ENCODE measurements at regions not wholly inside any gene's neighbourhood (a gene's known extent, or its start where the extent isn't known, plus 50 kb on each side); places are given as distances from the start of the nearest gene placed in this dataset.
A peak's percentile ranks its signal among the peaks of the same experiment; 100 is the strongest.

DNA sequence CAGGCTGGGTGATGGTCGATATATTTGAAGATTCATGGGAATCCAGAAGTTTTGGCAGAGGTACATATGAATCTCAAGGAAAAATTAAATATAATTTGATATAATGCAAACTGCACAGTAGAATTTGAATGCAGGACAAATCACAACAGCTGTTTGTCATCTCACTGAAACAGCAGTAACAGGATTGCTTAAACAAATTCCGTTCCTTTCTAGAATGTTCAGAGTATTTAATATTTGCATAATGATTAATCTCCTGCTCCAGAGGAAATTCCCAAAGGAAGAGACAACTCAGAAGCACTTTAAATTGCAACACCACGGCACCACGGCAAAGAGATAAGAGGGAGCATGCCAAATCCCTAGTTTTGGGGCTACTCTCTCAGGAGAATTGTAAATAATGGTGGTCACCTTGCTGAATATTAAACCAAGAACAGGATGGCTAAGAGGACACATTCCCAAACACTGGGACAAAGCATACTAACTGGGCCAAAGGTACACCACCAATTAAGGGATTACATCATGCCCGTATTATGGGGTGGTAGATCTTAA lies 67.8 kb upstream of the MAP4K3 start:
- TF ChIP-seq, protein P1, sequence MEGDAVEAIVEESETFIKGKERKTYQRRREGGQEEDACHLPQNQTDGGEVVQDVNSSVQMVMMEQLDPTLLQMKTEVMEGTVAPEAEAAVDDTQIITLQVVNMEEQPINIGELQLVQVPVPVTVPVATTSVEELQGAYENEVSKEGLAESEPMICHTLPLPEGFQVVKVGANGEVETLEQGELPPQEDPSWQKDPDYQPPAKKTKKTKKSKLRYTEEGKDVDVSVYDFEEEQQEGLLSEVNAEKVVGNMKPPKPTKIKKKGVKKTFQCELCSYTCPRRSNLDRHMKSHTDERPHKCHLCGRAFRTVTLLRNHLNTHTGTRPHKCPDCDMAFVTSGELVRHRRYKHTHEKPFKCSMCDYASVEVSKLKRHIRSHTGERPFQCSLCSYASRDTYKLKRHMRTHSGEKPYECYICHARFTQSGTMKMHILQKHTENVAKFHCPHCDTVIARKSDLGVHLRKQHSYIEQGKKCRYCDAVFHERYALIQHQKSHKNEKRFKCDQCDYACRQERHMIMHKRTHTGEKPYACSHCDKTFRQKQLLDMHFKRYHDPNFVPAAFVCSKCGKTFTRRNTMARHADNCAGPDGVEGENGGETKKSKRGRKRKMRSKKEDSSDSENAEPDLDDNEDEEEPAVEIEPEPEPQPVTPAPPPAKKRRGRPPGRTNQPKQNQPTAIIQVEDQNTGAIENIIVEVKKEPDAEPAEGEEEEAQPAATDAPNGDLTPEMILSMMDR (IDR thresholded peaks at IDR 0.05) = no peak
- peak in 1 of 2 donors; percentile 25 for TF ChIP-seq EP300 (IDR thresholded peaks at IDR 0.05)
- no peak for TF ChIP-seq POLR2A (IDR thresholded peaks at IDR 0.05)
